K562 (cell line): ENCODE measurements at regions not wholly inside any gene's neighbourhood (a gene's known extent, or its start where the extent isn't known, plus 50 kb on each side); places are given as distances from the start of the nearest gene placed in this dataset.

ENCODE experiments used
- ATAC-seq: fragments of 200-7000 bp; cut with Tn5 transposase; 3 replicates; pipeline ENCODE4 v1.9.1; 2020; ENCODE audit warnings: moderate library complexity
- BruUV-seq: library from RNA; stranded (reverse); fragments of 400-500 nt; replicated peaks from 2 replicates; lab custom pipeline; 2021; lab: Mats Ljungman, UMichigan
- CTCF ChIA-PET: fragments of 300-600 bp; formaldehyde crosslinking; extraction: SDS; loops from one replicate; lab custom pipeline; 2021; ENCODE audit warnings: low intra/inter-chr PET ratio; lab: Yijun Ruan, JAX
- POLR2A ChIA-PET: fragments of 300-600, 350-650 bp; sonication (Branson Sonifier 250); formaldehyde crosslinking; extraction: SDS; loops from one replicate; lab custom pipeline; 2021; ENCODE audit warnings: antibody characterized with exemption, inconsistent platforms; lab: Yijun Ruan, JAX
- DNase-seq, 4 experiments: peaks; one replicate each; pipeline versions ENCODE4 v3.0.0 to v3.0.0-alpha.2; 2011 to 2018; ENCODE audit warnings: low spot score in 3 of 4, mixed read lengths in 3 of 4; ENCODE audit errors: extremely low read depth in 1 of 4
- FAIRE-seq: peaks from 2 replicates; lab custom pipeline; 2011; peaks lifted over from hg19 to GRCh38; lab: Jason Lieb, UNC
- H2AFZ ChIP-seq: 2 replicates; pipeline ENCODE4 v1.6.0; 2011; ENCODE audit warnings: low read depth, low read length, control low read depth, inconsistent platforms
- H3K27ac ChIP-seq: fragments of 200-600 bp; 3 replicates; pipeline ENCODE4 v1.8.0; 2011; ENCODE audit warnings: low read depth, mild to moderate bottlenecking, control low read depth, inconsistent platforms, low read length, moderate library complexity, mixed read lengths; ENCODE audit errors: extremely low read depth
- H3K27me3 ChIP-seq, 2 experiments: fragments of 300-600 bp in 1 of 2; 2 replicates in 1 of 2; 3 replicates in 1 of 2; pipeline versions ENCODE4 v1.6.0 to v1.8.0; 2011; ENCODE audit warnings: inconsistent platforms in 2 of 2, low read length in 2 of 2, mild to moderate bottlenecking in 1 of 2, mixed read lengths in 1 of 2, moderate library complexity in 1 of 2; ENCODE audit not compliant: control insufficient read depth in 2 of 2, insufficient read depth in 2 of 2
- H3K36me3 ChIP-seq: fragments of 300-600 bp; 3 replicates; pipeline ENCODE4 v1.8.0; 2011; ENCODE audit warnings: mild to moderate bottlenecking, low read length, inconsistent platforms; ENCODE audit not compliant: control insufficient read depth, insufficient read depth
- H3K4me1 ChIP-seq, 2 experiments: fragments of 200-600 bp in 1 of 2; replicated peaks in 1 of 2; 2 replicates in 1 of 2; 3 replicates in 1 of 2; pipeline versions ENCODE4 v1.5.1 to v1.8.0; 2011; ENCODE audit warnings: inconsistent platforms in 2 of 2, low read length in 2 of 2, mild to moderate bottlenecking in 1 of 2, mixed read lengths in 1 of 2, moderate library complexity in 1 of 2; ENCODE audit not compliant: control insufficient read depth in 2 of 2, insufficient read depth in 2 of 2
- H3K4me2 ChIP-seq: 2 replicates; pipeline ENCODE4 v1.6.1; 2011; ENCODE audit warnings: low read length, control low read depth, inconsistent platforms, mixed read lengths; ENCODE audit not compliant: insufficient read depth
- H3K4me3 ChIP-seq: fragments of 200-600 bp; sonication (generic), shearing (Covaris generic); 2 replicates; pipeline ENCODE4 v1.5.1; 2016; ENCODE audit warnings: control low read depth, inconsistent platforms
- H3K79me2 ChIP-seq: fragments of 200-600 bp; 3 replicates; pipeline ENCODE4 v1.8.0; 2011; ENCODE audit warnings: low read length, inconsistent platforms; ENCODE audit not compliant: control insufficient read depth, insufficient read depth
- H3K9ac ChIP-seq, 2 experiments: 2 replicates each; pipeline versions ENCODE4 v1.6.0 to v1.6.1; 2011; ENCODE audit warnings: low read depth in 2 of 2, low read length in 2 of 2, control low read depth in 1 of 2, inconsistent platforms in 1 of 2, mild to moderate bottlenecking in 1 of 2, mixed read lengths in 1 of 2; ENCODE audit not compliant: insufficient read depth in 1 of 2
- H3K9me1 ChIP-seq: one replicate; pipeline ENCODE4 v1.6.0; 2011; ENCODE audit warnings: inconsistent platforms, mild to moderate bottlenecking, low read length, moderate library complexity; ENCODE audit not compliant: control insufficient read depth, insufficient read depth
- H3K9me3 ChIP-seq: replicated peaks from 2 replicates; pipeline ENCODE4 v1.5.1; 2011; ENCODE audit warnings: low read depth, low read length, inconsistent platforms; ENCODE audit not compliant: control insufficient read depth, insufficient read depth
- H4K20me1 ChIP-seq: replicated peaks from 2 replicates; pipeline ENCODE4 v1.6.1; 2011; ENCODE audit warnings: low read length, inconsistent platforms, mixed read lengths; ENCODE audit not compliant: control insufficient read depth, insufficient read depth
- BDP1 ChIP-seq: IDR thresholded peaks from 3 replicates; pipeline ENCODE4 v1.6.1; 2011; ENCODE audit not compliant: insufficient read length, insufficient read depth
- SLC30A9 ChIP-seq: fragments of 250-450 bp; sonication (Bioruptor Pico); IDR thresholded peaks from 2 replicates; pipeline ENCODE4 v1.8.0; 2022; ENCODE audit warnings: mild to moderate bottlenecking, moderate library complexity
- SMAD3 ChIP-seq: fragments of 450-650 bp; formaldehyde crosslinking; conservative IDR thresholded peaks from 2 replicates; pipeline ENCODE4 v1.4.0; 2020; ENCODE audit warnings: mild to moderate bottlenecking
- SRSF3 ChIP-seq: fragments of 200-400 bp; formaldehyde crosslinking; IDR thresholded peaks from 2 replicates; pipeline ENCODE4 v1.6.1; 2016; ENCODE audit warnings: mild to moderate bottlenecking, low read length, moderate library complexity; ENCODE audit not compliant: insufficient read depth
- ZKSCAN8 ChIP-seq: fragments of 200-800 bp; sonication (Bioruptor generic); IDR thresholded peaks from 2 replicates; pipeline ENCODE4 v1.6.1; 2016; ENCODE audit warnings: missing genetic modification characterization, missing compliant biosample characterization
- ZNF165 ChIP-seq: fragments of 250-450 bp; sonication (Bioruptor Pico); IDR thresholded peaks from 2 replicates; pipeline ENCODE4 v1.4.0; 2020; ENCODE audit warnings: borderline replicate concordance
- ZNF175 ChIP-seq: fragments of 200-800 bp; sonication (Bioruptor generic); IDR thresholded peaks from 2 replicates; pipeline ENCODE4 v1.6.1; 2016; ENCODE audit warnings: low read depth, mild to moderate bottlenecking, missing genetic modification characterization, missing compliant biosample characterization
- ZNF217 ChIP-seq: sonication (generic); formaldehyde crosslinking; IDR thresholded peaks from 2 replicates; pipeline ENCODE4 v1.8.0; 2022; ENCODE audit warnings: mild to moderate bottlenecking, missing genetic modification reagents
- in situ Hi-C: fragments of 300-500 bp; cut with MboI; formaldehyde crosslinking; loops from 4 replicates; pipeline ENCODE4 v1.15.0; 2018; ENCODE audit warnings: inconsistent platforms, mixed read lengths
- intact Hi-C: fragments of 100-400 bp; cut with micrococcal nuclease; formaldehyde crosslinking; loops from 2 replicates; pipeline ENCODE4 v1.14.2; 2022
- TF ChIP-seq, protein P1 (sequence below): fragments of 250-450 bp; sonication (Bioruptor Pico); IDR thresholded peaks from 2 replicates; pipeline ENCODE4 v1.5.0; 2021
- TF ChIP-seq, protein P2 (sequence below): IDR thresholded peaks from 2 replicates; pipeline ENCODE4 v1.6.1; 2012; ENCODE audit warnings: low read depth, low read length, improper control_type of control experiment, borderline replicate concordance
- TF ChIP-seq, protein P3 (sequence below): fragments of 450-650 bp; IDR thresholded peaks from 2 replicates; pipeline ENCODE4 v1.6.1; 2016; ENCODE audit warnings: borderline replicate concordance

DNA sequence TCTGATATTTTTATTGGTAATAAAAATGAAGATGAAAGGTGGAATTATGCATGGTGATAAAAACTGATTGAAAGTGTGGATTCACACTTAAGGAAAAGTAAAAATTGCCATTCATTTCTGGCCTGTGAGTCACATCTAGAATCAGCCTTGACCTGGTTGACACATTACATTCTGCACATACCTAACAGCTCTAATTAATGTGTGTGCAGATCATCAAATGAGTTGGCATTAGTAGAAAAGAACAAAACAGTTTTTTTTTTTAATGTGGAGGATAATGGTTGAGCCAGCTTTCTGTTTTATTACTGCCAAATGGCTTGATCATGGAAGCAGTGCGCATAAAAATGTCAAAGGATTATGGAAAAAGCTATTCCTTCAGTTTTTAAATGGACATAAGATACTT, 142.6 kb upstream of the TMEM196 start (continued):
- TF ChIP-seq ZNF165 (CRISPR knock-in tag) (no peak), BDP1 (no peak), SLC30A9 (CRISPR knock-in tag) (no peak)
- TF ChIP-seq, protein P1, sequence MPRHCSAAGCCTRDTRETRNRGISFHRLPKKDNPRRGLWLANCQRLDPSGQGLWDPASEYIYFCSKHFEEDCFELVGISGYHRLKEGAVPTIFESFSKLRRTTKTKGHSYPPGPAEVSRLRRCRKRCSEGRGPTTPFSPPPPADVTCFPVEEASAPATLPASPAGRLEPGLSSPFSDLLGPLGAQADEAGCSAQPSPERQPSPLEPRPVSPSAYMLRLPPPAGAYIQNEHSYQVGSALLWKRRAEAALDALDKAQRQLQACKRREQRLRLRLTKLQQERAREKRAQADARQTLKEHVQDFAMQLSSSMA (CRISPR knock-in tag) = no peak

DNA sequence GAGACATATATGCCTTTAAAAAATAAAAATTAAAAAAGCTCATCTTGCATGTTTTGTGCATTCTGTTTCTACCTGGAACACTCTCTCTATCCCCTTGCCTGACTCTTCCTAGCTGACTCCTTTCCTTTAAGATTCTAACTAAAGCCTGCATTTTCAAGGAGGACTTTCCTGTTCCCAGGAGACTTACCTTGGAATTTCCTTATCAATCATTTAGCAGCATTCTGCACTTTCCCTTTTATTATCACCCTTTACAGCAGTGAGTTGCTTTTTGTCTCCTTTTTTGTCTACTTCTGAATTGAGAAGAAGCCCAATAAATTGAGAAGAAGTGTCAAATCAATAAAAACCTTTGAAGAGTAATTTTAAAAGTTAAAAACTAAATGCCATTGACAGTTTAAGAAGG, 142.2 kb upstream of the TMEM196 start:
- H3K4me1 ChIP-seq = no peaks in the 10 kb centered on the region
- CTCF ChIA-PET = no interaction called here
- TF ChIP-seq ZKSCAN8 (CRISPR knock-in tag) (no peak), ZNF175 (no peak), SMAD3 (CRISPR knock-in tag) (no peak), SRSF3 (no peak), ZNF217 (CRISPR knock-in tag) (no peak)
- TF ChIP-seq, protein P2, sequence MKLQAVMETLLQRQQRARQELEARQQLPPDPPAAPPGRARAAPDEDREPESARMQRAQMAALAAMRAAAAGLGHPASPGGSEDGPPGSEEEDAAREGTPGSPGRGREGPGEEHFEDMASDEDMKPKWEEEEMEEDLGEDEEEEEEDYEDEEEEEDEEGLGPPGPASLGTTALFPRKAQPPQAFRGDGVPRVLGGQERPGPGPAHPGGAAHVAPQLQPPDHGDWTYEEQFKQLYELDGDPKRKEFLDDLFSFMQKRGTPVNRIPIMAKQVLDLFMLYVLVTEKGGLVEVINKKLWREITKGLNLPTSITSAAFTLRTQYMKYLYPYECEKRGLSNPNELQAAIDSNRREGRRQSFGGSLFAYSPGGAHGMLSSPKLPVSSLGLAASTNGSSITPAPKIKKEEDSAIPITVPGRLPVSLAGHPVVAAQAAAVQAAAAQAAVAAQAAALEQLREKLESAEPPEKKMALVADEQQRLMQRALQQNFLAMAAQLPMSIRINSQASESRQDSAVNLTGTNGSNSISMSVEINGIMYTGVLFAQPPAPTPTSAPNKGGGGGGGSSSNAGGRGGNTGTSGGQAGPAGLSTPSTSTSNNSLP = no peak
- TF ChIP-seq, protein P3, sequence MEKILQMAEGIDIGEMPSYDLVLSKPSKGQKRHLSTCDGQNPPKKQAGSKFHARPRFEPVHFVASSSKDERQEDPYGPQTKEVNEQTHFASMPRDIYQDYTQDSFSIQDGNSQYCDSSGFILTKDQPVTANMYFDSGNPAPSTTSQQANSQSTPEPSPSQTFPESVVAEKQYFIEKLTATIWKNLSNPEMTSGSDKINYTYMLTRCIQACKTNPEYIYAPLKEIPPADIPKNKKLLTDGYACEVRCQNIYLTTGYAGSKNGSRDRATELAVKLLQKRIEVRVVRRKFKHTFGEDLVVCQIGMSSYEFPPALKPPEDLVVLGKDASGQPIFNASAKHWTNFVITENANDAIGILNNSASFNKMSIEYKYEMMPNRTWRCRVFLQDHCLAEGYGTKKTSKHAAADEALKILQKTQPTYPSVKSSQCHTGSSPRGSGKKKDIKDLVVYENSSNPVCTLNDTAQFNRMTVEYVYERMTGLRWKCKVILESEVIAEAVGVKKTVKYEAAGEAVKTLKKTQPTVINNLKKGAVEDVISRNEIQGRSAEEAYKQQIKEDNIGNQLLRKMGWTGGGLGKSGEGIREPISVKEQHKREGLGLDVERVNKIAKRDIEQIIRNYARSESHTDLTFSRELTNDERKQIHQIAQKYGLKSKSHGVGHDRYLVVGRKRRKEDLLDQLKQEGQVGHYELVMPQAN = no peak
- no peak for ATAC-seq
- no TSS peak for BruUV-seq
- no peaks in the 10 kb centered on the region for H3K9me1 ChIP-seq
- FAIRE-seq = no peak
- in situ Hi-C loops = no loop called here
- DNase-seq = no peak
- H3K36me3 ChIP-seq = no peaks in the 10 kb centered on the region
- no peaks in the 10 kb centered on the region for H3K79me2 ChIP-seq
- no peaks in the 10 kb centered on the region for H3K9me3 ChIP-seq
- no peak overlapping the region for H3K9ac ChIP-seq
- H3K27ac ChIP-seq = no peak overlapping the region
- intact Hi-C loops = no loop called here
- no peak overlapping the region for H3K4me3 ChIP-seq
- POLR2A ChIA-PET = no interaction called here
- H3K4me2 ChIP-seq = no peak overlapping the region
- H4K20me1 ChIP-seq = no peaks in the 10 kb centered on the region
- H2AFZ ChIP-seq = no peak overlapping the region
- H3K27me3 ChIP-seq = no peaks in the 10 kb centered on the region
